HL-60 (cell line): ENCODE measurements at regions not wholly inside any gene's neighbourhood (a gene's known extent, or its start where the extent isn't known, plus 50 kb on each side); places are given as distances from the start of the nearest gene placed in this dataset.
"Not testable (repeated sequence)": the region's sequence is repeated elsewhere in the genome, so short reads cannot be mapped to it uniquely, and the experiment has no call there.

Experiments
- CTCF ChIP-seq: IDR thresholded peaks from one replicate; pipeline ENCODE4 v1.5.1; 2011; ENCODE audit warnings: low read length, control low read depth, inconsistent platforms; ENCODE audit not compliant: insufficient read depth
- GABPA ChIP-seq: IDR thresholded peaks from 2 replicates; pipeline ENCODE4 v1.6.1; 2012; ENCODE audit warnings: low read depth
- POLR2AphosphoS5 ChIP-seq: IDR thresholded peaks from 2 replicates; pipeline ENCODE4 v1.6.1; 2012; ENCODE audit warnings: low read depth
- REST ChIP-seq: IDR thresholded peaks from 2 replicates; pipeline ENCODE4 v1.6.1; 2012; ENCODE audit warnings: low read depth; ENCODE audit not compliant: insufficient replicate concordance
- SPI1 ChIP-seq: IDR thresholded peaks from 2 replicates; pipeline ENCODE4 v1.6.1; 2012; ENCODE audit warnings: low read depth, mild to moderate bottlenecking, borderline replicate concordance

GRCh38 chr3:163498842-163499735 lies 1579.2 kb downstream of the SI start:
- TF ChIP-seq SPI1, POLR2AphosphoS5, CTCF, GABPA, REST: not testable (repeated sequence)
